LNCaP clone FGC (cell line): ENCODE measurements at regions not wholly inside any gene's neighbourhood (a gene's known extent, or its start where the extent isn't known, plus 50 kb on each side); places are given as distances from the start of the nearest gene placed in this dataset.

Source experiments
- DNase-seq: peaks from one replicate; pipeline ENCODE4 v3.0.0-alpha.2; 2011; ENCODE audit warnings: low read depth
- H3K4me3 ChIP-seq: 2 replicates; pipeline ENCODE4 v1.5.1; 2011; ENCODE audit warnings: mild to moderate bottlenecking, low read depth, low read length, control low read depth
- CTCF ChIP-seq: IDR thresholded peaks from 2 replicates; pipeline ENCODE4 v1.5.1; 2012; ENCODE audit warnings: mild to moderate bottlenecking; ENCODE audit not compliant: control insufficient read depth, insufficient read depth; ENCODE audit errors: extremely low read depth

DNA sequence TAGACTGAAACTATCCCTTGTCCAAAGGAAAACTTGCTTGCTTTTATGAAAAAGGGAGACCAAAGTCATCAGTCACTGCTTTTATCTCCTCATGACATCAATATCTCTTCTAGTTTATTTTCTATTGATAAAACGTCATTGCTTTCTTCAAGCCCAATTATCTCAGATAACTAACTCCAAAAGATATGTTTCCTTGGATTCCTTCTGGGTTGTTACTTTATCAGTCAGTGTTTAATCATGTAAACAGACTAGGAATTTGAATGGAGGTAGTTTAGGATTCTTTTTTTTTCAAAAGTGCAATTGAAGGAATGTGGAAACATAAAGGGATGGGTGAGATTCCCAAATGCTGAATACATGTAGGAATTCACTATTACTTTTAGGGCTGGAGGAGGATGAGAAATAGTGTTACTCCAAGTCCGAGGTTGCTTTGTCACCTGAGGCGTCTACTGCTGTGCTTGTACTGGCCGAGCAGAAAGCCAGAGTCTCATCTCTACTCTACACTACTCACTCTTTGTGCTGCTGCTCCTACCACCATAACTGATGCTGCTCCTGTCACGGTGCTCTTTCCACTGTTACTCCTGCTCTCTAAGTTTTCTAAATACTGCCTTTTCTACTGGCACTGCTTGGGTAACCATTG, 1697.1 kb upstream of the NUDT12 start:
- TF ChIP-seq CTCF = no peak
- H3K4me3 ChIP-seq = no peak overlapping the region
- DNase-seq = no peak

GRCh38 chr5:105238561-105238960, 1676.0 kb upstream of the NUDT12 start:
- no peak for DNase-seq
- TF ChIP-seq CTCF = no peak
- H3K4me3 ChIP-seq = no peak overlapping the region

- no peak for TF ChIP-seq CTCF
- DNase-seq = no peak
Measured at GRCh38 chr5:105230516-105231157, 1668.0 kb upstream of the NUDT12 start.

DNA sequence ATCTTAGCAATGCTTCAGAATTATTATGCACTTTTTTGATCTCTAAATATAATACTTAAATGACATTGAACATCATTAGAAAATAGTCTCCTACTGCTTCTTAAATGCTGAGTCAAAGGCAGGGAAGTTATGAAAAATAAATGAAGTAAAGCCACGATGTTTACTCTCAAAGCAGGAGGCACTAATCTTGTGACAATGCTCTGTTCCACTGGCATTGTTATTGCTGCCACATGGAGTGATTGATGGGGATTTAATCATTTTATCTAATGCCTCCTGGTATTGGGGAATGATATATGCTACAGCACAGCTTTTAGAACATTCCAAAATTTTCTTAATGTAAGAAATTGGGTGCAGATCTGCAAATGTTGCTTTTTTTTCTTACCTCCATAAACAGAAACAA, 1655.4 kb upstream of the NUDT12 start:
- no peak overlapping the region for H3K4me3 ChIP-seq
- no peak for DNase-seq
- TF ChIP-seq CTCF = no peak

More at GRCh38 chr5:105230516-105231157, 1668.0 kb upstream of the NUDT12 start:
- H3K4me3 ChIP-seq = no peak overlapping the region

DNA sequence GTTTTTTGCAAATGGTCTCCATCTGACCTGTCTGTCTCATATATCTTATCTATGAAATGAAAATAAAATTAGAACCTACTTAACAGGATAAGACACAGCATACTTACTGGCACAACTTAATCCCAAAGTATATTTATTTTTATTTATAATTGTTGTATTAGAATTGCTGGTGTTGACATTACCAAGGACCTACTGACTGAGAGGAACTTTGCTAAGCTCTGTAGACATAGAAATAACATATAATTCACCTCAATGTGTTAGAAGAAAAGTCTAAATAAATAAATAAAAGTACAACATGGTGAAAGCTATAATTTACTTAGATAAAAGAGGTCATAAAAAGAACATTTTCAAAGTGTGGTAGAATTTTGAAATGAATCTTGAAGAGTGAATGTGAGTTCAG, 1650.5 kb upstream of the NUDT12 start:
- TF ChIP-seq CTCF = no peak
- DNase-seq = no peak
- H3K4me3 ChIP-seq = no peak overlapping the region

DNA sequence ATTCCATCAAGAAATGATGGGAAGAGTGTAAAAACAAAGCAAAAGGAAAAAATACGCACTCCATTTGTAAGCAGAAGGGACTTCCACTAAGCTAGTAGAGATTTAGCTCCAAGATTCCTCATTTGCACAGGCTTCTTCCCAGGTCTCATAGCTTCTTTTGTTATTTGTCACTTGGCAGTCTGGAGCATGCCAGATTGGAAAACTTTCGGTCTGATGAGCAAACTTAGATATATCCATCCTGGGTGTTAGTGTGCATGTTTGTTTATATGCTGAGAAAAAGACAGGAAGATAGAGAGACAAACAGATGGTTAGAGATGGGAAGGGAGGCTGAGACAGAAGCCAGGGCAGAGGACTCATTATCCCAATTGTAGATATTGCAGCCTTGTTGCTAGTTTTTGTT, 1644.5 kb upstream of the NUDT12 start:
- no peak for TF ChIP-seq CTCF
- no peak overlapping the region for H3K4me3 ChIP-seq
- DNase-seq = no peak

GRCh38 chr5:105197531-105197930, 1634.9 kb upstream of the NUDT12 start:
- H3K4me3 ChIP-seq = no peak overlapping the region
- DNase-seq = no peak
- TF ChIP-seq CTCF = no peak
